ENCODE measurements at regions not wholly inside any gene's neighbourhood (a gene's known extent, or its start where the extent isn't known, plus 50 kb on each side); places are given as distances from the start of the nearest gene placed in this dataset.

DNA sequence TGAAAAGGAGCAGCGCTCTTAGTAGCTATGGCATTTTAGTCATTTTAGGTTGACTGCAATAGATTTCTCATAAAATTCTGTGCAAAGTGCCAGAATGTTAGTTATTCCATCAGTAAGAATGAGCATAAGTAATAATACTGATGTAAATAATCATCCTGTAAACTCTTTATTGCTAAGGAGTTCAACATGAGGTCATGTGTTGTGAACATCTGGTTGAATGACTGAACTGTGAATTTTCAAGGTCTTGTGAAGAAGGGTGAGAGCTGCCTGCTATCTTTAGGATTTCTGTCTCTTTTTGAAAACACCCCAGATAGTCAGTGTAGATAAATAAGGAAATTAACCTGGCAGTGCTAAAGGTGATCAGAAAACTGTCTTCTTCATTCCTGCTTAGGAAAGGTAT lies 333.4 kb upstream of the TBC1D5 start:
- Histone ChIP-seq H3K4me1 (ENCODE audit: insufficient read depth, low read length) (no peaks in the 10 kb centered on the region), H3K9me3 (ENCODE audit: control insufficient read depth, low read depth, low read length) (no peaks in the 10 kb centered on the region), H2AK5ac (ENCODE audit: insufficient read length, low read length) (no peak overlapping the region), H4K5ac (ENCODE audit: insufficient read length, low read depth, low read length) (no peak overlapping the region), H3K18ac (ENCODE audit: insufficient read length, low read depth, low read length) (no peak overlapping the region), H3K79me2 (ENCODE audit: insufficient read depth, low read length) (no peaks in the 10 kb centered on the region; the same call in 1 of the 2 replicates), H2BK20ac (ENCODE audit: low read depth, low read length, poor library complexity, severe bottlenecking) (no peak overlapping the region), H2BK5ac (ENCODE audit: insufficient read length, low read length) (no peak overlapping the region), H4K20me1 (ENCODE audit: control insufficient read depth, insufficient read depth, insufficient read length) (no peaks in the 10 kb centered on the region), H3K23me2 (ENCODE audit: insufficient read length, low read depth, low read length, poor library complexity, severe bottlenecking) (no peaks in the 10 kb centered on the region), H3K79me1 (ENCODE audit: insufficient read depth, low read depth, low read length, poor library complexity, severe bottlenecking) (no peaks in the 10 kb centered on the region), H2AFZ (ENCODE audit: low read length) (no peak overlapping the region), H3K4me2 (ENCODE audit: insufficient read depth, insufficient read length, low read length) (no peak overlapping the region), H4K91ac (ENCODE audit: insufficient read length, low read depth, low read length) (no peak overlapping the region), H3K56ac (ENCODE audit: insufficient read length, low read depth, low read length) (no peak overlapping the region), H2BK15ac (ENCODE audit: low read depth, low read length) (no peak overlapping the region), H3K23ac (ENCODE audit: insufficient read length, low read depth, low read length) (no peak overlapping the region), H2BK120ac (ENCODE audit: low read depth, low read length, poor library complexity, severe bottlenecking) (no peak overlapping the region), H3K4ac (ENCODE audit: low read depth, low read length) (no peak overlapping the region), H3K14ac (ENCODE audit: insufficient read depth, low read length) (no peak overlapping the region), H3K27me3 (ENCODE audit: insufficient read depth, low read length) (no peaks in the 10 kb centered on the region), H2BK12ac (ENCODE audit: insufficient read length, low read depth, low read length) (no peak overlapping the region), H4K8ac (replicated peaks; ENCODE audit: insufficient read length, low read depth, low read length) (no peak overlapping the region), H3T11ph (ENCODE audit: low read length) (no peak overlapping the region), H3K27ac (ENCODE audit: insufficient read length, low read depth, low read length) (no peak overlapping the region), H3K9ac (ENCODE audit: extremely low read depth, insufficient read length, low read length) (no peak overlapping the region)
- no peak for DNase-seq
- no peaks in the 10 kb centered on the region for H3K9me3 Mint-ChIP-seq
- TF ChIP-seq, protein P1, sequence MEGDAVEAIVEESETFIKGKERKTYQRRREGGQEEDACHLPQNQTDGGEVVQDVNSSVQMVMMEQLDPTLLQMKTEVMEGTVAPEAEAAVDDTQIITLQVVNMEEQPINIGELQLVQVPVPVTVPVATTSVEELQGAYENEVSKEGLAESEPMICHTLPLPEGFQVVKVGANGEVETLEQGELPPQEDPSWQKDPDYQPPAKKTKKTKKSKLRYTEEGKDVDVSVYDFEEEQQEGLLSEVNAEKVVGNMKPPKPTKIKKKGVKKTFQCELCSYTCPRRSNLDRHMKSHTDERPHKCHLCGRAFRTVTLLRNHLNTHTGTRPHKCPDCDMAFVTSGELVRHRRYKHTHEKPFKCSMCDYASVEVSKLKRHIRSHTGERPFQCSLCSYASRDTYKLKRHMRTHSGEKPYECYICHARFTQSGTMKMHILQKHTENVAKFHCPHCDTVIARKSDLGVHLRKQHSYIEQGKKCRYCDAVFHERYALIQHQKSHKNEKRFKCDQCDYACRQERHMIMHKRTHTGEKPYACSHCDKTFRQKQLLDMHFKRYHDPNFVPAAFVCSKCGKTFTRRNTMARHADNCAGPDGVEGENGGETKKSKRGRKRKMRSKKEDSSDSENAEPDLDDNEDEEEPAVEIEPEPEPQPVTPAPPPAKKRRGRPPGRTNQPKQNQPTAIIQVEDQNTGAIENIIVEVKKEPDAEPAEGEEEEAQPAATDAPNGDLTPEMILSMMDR (conservative IDR thresholded peaks at IDR 0.05), result no peak
- H3K27me3 Mint-ChIP-seq (ENCODE audit: low read depth), result no peaks in the 10 kb centered on the region
- H3K36me3 Mint-ChIP-seq (ENCODE audit: insufficient read depth in 1 of 3, low read depth in 3 of 3), result peaks cover 0 to 5% (median 0%) of the 10 kb centered on the region in 3 experiments; a peak in 1 of 7 replicates
- no peak overlapping the region for H3K27ac Mint-ChIP-seq
- no peak overlapping the region for H3K4me3 Mint-ChIP-seq
- WGBS (ENCODE audit: extremely low coverage, insufficient read length, low lambda C conversion rate), result no CpG with 5 or more reads among the region's 1 CpG
- peaks cover 4 to 7% of the 10 kb centered on the region in 2 experiments; a peak in 2 of 4 replicates for H3K4me1 Mint-ChIP-seq
